SW480 (cell line): ENCODE measurements at regions not wholly inside any gene's neighbourhood (a gene's known extent, or its start where the extent isn't known, plus 50 kb on each side); places are given as distances from the start of the nearest gene placed in this dataset.
A peak's percentile ranks its signal among the peaks of the same experiment; 100 is the strongest.

Experiments
- DNase-seq: peaks from one replicate; pipeline ENCODE4 v3.0.0-alpha.2; 2016; ENCODE audit warnings: low spot score

- no peak for DNase-seq
Measured at GRCh38 chr1:5465281-5465711, 526.9 kb downstream of the NPHP4 start.

- no peak for DNase-seq
Measured at GRCh38 chr1:5464366-5464765, 527.9 kb downstream of the NPHP4 start.

DNA sequence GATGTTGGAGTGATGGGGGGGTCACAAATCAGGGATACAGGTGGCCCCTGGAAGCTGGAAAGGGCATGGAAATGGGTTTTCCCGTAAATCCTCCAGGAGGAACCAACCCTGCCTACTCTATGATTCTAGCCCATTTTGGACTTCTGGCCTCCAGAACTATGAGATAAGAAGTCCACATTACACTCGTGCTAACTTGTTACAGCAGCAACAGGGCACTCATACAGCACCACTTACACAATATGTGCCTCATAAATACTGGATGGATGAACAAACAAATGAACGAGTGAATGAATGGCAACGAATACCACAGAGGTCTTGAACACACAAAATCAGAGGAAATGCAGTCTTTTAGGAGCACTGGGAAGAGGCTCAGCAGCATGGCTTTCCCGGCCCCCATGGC, 531.3 kb downstream of the NPHP4 start:
- no peak for DNase-seq

- DNase-seq: no peak
Measured at GRCh38 chr1:5459839-5460610, 532.2 kb downstream of the NPHP4 start.

GRCh38 chr1:5458248-5458647, 534.0 kb downstream of the NPHP4 start:
- DNase-seq: no peak

DNA sequence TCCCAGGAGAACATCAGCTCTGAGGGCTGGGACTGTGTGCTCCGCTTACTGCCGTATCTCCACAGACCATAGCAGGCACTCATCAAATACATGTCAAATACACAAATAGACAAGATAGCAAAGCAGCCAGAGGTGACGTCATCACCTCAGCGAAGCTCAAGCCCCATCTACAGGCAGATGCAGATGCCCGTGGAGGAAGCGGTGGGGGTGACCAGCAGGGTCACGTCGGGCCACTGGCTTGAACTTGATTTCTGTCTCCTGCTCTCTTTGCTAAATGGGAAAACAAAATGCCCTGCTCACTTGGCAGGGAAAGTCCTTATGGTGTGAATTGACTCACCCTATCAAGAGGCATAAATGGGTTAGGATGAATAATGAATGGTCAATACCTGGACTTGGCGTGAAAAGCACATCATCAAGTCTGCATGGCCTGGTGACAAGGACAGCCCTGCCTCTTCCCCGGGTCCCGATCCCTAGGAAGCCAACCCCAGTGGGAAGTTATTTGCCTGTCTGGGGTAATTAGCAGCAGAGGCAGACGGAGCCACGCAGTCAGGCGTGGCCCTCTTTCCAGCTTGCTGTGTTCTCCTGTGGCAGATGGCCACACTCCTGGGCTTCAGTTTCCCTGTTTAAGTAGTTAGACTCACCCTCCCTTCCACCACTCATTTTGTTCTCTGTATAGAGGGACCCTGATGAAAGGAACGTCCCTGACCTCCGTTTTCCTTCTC, 536.0 kb downstream of the NPHP4 start:
- no peak for DNase-seq

GRCh38 chr1:5455651-5456050, 536.6 kb downstream of the NPHP4 start:
- DNase-seq: no peak

GRCh38 chr1:5455056-5455455, 537.2 kb downstream of the NPHP4 start:
- DNase-seq: no peak

DNA sequence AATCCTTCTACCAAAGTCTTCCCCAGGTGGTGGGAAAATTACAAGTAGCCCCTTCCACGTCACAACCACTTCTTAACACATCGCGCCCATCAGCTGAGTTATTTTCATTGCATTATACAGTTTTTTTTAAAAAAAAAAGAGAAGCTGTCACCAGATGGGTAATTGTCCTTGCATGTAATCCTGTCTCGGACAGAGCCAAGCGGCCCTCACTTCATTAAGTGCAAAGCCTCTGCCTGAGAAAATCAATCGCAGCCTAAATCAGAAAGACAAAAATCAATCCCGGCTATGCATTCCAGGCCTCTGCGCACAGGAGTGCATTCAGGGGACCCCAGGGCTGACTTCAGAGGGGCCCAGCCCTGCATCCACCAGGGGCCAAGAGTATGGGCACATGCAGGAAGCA, 538.9 kb downstream of the NPHP4 start:
- no peak for DNase-seq

DNA sequence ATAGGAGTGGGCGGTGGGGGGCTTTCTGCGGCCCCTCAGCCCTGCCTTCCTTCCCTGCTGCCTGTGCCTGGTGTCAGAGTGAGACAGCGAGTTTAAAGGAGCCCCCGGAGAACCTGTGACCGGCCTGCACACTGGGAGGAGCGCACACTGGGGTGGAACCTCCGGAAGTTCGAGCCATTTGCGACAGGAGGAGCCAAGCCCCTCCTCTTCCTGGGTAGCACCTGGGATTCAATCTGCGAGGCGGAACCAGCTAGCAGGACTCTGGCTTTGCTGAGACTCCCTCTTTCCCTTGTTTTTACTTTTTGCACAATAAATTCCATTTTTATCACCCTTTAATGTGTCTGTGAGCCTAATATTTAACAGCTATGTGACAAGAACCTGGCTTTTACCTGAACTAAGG, 540.6 kb downstream of the NPHP4 start:
- no peak for DNase-seq

GRCh38 chr1:5448486-5448885, 543.7 kb downstream of the NPHP4 start:
- DNase-seq: peak; percentile 22

- DNase-seq: no peak
Measured at GRCh38 chr1:5447503-5447960, 544.7 kb downstream of the NPHP4 start.

GRCh38 chr1:5444396-5444795, 547.8 kb downstream of the NPHP4 start:
- DNase-seq: no peak

GRCh38 chr1:5436808-5437207, 555.4 kb downstream of the NPHP4 start:
- no peak for DNase-seq

DNA sequence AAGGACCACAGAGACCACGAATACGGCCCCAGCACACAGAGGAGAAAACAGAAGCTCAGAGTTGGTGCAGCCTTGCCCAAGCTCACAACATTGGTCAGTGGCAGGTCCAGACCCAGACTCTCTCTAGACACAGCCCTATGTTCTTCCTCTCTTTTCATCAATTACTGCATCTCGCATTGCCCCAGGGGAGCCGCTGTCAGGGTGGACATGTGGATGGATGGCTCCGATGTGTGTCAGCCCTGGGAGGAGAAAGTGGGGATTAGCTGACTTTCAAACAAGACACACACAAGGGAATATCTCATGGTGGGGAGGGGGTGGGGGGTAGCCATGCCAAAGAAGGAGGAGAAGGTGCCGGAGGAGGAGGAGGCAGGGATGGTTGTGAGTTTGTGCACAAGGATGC, 556.8 kb downstream of the NPHP4 start:
- no peak for DNase-seq

GRCh38 chr1:5432436-5432835, 559.8 kb downstream of the NPHP4 start:
- no peak for DNase-seq

- peak; percentile 4 for DNase-seq
Measured at GRCh38 chr1:5430911-5431697, 561.1 kb downstream of the NPHP4 start.

DNA sequence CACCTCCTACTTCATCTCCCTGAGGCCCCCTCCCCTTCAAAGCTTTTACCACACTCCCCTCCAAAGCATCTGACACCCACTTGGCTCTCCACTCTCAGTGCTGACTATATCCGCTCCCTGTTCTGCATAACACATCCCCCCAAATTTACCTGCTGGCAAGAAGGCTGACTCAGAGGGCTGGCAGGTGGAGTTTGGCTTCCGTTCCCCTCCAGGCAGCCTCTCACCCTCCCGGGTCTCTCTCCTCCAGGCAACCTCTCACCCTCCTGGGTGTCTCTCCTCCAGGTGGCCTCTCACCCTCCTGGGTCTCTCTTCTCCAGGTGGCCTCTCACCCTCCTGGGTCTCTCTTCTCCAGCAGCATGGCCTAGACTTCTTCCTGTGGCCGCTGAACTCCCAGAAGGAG, 562.1 kb downstream of the NPHP4 start:
- DNase-seq: no peak

- DNase-seq: no peak
Measured at GRCh38 chr1:5428351-5428750, 563.9 kb downstream of the NPHP4 start.

- DNase-seq: no peak
Measured at GRCh38 chr1:5427026-5427613, 565.1 kb downstream of the NPHP4 start.

- DNase-seq: no peak
Measured at GRCh38 chr1:5424802-5425703, 567.2 kb downstream of the NPHP4 start.
